ENCODE measurements at regions not wholly inside any gene's neighbourhood (a gene's known extent, or its start where the extent isn't known, plus 50 kb on each side); places are given as distances from the start of the nearest gene placed in this dataset.

DNA sequence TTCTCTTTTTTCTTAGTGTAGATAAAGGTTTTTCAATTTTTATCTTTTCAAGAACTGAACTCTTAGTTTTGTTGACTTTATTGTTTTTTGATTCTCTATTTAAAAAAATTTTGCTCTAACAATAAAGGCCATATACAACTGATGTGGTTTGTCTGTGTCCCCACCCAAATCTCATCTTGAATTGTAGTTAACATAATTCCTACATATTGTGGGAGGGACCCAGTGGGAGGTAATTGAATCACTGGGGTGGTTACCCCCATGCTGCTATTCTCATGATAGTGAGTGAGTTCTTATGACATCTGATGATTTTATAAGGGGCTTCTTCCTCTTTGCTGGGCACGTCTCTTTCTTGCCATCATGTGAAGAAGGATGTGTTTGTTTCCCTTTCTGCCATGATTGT lies 199.8 kb downstream of the DHX35 start (continued):
- TF ChIP-seq, protein P1, sequence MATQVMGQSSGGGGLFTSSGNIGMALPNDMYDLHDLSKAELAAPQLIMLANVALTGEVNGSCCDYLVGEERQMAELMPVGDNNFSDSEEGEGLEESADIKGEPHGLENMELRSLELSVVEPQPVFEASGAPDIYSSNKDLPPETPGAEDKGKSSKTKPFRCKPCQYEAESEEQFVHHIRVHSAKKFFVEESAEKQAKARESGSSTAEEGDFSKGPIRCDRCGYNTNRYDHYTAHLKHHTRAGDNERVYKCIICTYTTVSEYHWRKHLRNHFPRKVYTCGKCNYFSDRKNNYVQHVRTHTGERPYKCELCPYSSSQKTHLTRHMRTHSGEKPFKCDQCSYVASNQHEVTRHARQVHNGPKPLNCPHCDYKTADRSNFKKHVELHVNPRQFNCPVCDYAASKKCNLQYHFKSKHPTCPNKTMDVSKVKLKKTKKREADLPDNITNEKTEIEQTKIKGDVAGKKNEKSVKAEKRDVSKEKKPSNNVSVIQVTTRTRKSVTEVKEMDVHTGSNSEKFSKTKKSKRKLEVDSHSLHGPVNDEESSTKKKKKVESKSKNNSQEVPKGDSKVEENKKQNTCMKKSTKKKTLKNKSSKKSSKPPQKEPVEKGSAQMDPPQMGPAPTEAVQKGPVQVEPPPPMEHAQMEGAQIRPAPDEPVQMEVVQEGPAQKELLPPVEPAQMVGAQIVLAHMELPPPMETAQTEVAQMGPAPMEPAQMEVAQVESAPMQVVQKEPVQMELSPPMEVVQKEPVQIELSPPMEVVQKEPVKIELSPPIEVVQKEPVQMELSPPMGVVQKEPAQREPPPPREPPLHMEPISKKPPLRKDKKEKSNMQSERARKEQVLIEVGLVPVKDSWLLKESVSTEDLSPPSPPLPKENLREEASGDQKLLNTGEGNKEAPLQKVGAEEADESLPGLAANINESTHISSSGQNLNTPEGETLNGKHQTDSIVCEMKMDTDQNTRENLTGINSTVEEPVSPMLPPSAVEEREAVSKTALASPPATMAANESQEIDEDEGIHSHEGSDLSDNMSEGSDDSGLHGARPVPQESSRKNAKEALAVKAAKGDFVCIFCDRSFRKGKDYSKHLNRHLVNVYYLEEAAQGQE (IDR thresholded peaks at IDR 0.05; ENCODE audit: unreplicated experiment): no peak
- TF ChIP-seq ZNF114 (CRISPR knock-in tag; IDR thresholded peaks at IDR 0.05) (no peak), CREB1 (CRISPR knock-in tag; IDR thresholded peaks at IDR 0.05; ENCODE audit: low read depth) (no peak)

DNA sequence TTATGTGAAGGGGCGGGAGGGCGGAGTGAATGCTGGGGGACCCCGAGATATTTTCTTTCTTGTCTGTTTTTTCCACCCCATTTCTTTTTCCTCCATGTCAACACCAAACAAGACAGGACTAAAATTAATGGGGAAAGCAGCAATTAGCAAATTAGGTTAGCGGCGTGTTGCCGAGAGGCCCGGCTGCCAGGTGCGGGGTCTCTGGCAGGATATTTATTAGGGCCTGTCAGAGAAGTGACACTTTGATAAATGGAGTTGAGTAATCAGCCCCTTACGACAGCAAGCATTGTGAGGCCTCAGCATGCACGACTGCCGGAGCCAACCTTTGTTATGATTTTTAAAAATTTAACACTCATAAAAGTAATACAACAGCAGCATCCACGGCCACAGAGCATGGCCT lies 193.8 kb downstream of the DHX35 start:
- peaks cover 6% of the 10 kb centered on the region; the same call in 1 of the 2 replicates for H3K9me2 ChIP-seq (ENCODE audit: insufficient read depth)
- no peaks in the 10 kb centered on the region for H4K20me1 ChIP-seq (replicated peaks; ENCODE audit: insufficient read depth)
- ATAC-seq (no peak), DNase-seq (ENCODE audit: low spot score) (no peak)
- H2AFZ ChIP-seq: no peak overlapping the region
- no peaks in the 10 kb centered on the region for H3K4me1 ChIP-seq (ENCODE audit: insufficient read depth)
- no peaks in the 10 kb centered on the region for H3K36me3 ChIP-seq (ENCODE audit: insufficient read depth)
- no peaks in the 10 kb centered on the region for H3F3A ChIP-seq (replicated peaks; ENCODE audit: low read depth)
- no peak overlapping the region for H3K27ac ChIP-seq (ENCODE audit: low read depth)
- Mint-ChIP-seq H3K9me3 (no peaks in the 10 kb centered on the region), H3K36me3 (ENCODE audit: low read depth) (no peaks in the 10 kb centered on the region), H3K4me3 (no peak overlapping the region), H3K27me3 (ENCODE audit: insufficient read depth, low read depth, poor library complexity) (peaks cover 1% of the 10 kb centered on the region), H3K27ac (no peak overlapping the region), H3K4me1 (no peaks in the 10 kb centered on the region; the same call in 2 of the 3 replicates)
- no peaks in the 10 kb centered on the region for H3K27me3 ChIP-seq (ENCODE audit: insufficient read depth)
- no peak overlapping the region for H3K4me2 ChIP-seq
- no peaks in the 10 kb centered on the region for H3K79me2 ChIP-seq (replicated peaks; ENCODE audit: insufficient read depth)
- H3K4me3 ChIP-seq: no peak overlapping the region
- no peak for TF ChIP-seq JUNB (IDR thresholded peaks at IDR 0.05; ENCODE audit: unreplicated experiment)
- TF ChIP-seq ZNF331 (CRISPR knock-in tag; IDR thresholded peaks at IDR 0.05; ENCODE audit: low read depth): no peak
- no peak for TF ChIP-seq NANOG (IDR thresholded peaks at IDR 0.05; ENCODE audit: borderline replicate concordance)
- no peak for TF ChIP-seq STAT1 (IDR thresholded peaks at IDR 0.05; ENCODE audit: unreplicated experiment)
- TF ChIP-seq, protein P2, sequence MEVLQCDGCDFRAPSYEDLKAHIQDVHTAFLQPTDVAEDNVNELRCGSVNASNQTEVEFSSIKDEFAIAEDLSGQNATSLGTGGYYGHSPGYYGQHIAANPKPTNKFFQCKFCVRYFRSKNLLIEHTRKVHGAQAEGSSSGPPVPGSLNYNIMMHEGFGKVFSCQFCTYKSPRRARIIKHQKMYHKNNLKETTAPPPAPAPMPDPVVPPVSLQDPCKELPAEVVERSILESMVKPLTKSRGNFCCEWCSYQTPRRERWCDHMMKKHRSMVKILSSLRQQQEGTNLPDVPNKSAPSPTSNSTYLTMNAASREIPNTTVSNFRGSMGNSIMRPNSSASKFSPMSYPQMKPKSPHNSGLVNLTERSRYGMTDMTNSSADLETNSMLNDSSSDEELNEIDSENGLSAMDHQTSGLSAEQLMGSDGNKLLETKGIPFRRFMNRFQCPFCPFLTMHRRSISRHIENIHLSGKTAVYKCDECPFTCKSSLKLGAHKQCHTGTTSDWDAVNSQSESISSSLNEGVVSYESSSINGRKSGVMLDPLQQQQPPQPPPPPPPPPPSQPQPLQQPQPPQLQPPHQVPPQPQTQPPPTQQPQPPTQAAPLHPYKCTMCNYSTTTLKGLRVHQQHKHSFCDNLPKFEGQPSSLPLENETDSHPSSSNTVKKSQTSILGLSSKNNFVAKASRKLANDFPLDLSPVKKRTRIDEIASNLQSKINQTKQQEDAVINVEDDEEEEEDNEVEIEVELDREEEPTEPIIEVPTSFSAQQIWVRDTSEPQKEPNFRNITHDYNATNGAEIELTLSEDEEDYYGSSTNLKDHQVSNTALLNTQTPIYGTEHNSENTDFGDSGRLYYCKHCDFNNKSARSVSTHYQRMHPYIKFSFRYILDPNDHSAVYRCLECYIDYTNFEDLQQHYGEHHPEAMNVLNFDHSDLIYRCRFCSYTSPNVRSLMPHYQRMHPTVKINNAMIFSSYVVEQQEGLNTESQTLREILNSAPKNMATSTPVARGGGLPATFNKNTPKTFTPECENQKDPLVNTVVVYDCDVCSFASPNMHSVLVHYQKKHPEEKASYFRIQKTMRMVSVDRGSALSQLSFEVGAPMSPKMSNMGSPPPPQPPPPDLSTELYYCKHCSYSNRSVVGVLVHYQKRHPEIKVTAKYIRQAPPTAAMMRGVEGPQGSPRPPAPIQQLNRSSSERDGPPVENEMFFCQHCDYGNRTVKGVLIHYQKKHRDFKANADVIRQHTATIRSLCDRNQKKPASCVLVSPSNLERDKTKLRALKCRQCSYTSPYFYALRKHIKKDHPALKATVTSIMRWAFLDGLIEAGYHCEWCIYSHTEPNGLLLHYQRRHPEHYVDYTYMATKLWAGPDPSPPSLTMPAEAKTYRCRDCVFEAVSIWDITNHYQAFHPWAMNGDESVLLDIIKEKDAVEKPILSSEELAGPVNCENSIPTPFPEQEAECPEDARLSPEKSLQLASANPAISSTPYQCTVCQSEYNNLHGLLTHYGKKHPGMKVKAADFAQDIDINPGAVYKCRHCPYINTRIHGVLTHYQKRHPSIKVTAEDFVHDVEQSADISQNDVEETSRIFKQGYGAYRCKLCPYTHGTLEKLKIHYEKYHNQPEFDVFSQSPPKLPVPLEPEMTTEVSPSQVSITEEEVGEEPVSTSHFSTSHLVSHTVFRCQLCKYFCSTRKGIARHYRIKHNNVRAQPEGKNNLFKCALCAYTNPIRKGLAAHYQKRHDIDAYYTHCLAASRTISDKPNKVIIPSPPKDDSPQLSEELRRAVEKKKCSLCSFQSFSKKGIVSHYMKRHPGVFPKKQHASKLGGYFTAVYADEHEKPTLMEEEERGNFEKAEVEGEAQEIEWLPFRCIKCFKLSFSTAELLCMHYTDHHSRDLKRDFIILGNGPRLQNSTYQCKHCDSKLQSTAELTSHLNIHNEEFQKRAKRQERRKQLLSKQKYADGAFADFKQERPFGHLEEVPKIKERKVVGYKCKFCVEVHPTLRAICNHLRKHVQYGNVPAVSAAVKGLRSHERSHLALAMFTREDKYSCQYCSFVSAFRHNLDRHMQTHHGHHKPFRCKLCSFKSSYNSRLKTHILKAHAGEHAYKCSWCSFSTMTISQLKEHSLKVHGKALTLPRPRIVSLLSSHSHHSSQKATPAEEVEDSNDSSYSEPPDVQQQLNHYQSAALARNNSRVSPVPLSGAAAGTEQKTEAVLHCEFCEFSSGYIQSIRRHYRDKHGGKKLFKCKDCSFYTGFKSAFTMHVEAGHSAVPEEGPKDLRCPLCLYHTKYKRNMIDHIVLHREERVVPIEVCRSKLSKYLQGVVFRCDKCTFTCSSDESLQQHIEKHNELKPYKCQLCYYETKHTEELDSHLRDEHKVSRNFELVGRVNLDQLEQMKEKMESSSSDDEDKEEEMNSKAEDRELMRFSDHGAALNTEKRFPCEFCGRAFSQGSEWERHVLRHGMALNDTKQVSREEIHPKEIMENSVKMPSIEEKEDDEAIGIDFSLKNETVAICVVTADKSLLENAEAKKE (CRISPR knock-in tag; IDR thresholded peaks at IDR 0.05): no peak
- no peak for TF ChIP-seq ZNF114 (CRISPR knock-in tag; IDR thresholded peaks at IDR 0.05)
- no peak for TF ChIP-seq EZH2 (IDR thresholded peaks at IDR 0.05; ENCODE audit: low read depth, unreplicated experiment)
- TF ChIP-seq, protein P3, sequence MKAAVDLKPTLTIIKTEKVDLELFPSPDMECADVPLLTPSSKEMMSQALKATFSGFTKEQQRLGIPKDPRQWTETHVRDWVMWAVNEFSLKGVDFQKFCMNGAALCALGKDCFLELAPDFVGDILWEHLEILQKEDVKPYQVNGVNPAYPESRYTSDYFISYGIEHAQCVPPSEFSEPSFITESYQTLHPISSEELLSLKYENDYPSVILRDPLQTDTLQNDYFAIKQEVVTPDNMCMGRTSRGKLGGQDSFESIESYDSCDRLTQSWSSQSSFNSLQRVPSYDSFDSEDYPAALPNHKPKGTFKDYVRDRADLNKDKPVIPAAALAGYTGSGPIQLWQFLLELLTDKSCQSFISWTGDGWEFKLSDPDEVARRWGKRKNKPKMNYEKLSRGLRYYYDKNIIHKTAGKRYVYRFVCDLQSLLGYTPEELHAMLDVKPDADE (IDR thresholded peaks at IDR 0.05): no peak
- TF ChIP-seq, protein P4, sequence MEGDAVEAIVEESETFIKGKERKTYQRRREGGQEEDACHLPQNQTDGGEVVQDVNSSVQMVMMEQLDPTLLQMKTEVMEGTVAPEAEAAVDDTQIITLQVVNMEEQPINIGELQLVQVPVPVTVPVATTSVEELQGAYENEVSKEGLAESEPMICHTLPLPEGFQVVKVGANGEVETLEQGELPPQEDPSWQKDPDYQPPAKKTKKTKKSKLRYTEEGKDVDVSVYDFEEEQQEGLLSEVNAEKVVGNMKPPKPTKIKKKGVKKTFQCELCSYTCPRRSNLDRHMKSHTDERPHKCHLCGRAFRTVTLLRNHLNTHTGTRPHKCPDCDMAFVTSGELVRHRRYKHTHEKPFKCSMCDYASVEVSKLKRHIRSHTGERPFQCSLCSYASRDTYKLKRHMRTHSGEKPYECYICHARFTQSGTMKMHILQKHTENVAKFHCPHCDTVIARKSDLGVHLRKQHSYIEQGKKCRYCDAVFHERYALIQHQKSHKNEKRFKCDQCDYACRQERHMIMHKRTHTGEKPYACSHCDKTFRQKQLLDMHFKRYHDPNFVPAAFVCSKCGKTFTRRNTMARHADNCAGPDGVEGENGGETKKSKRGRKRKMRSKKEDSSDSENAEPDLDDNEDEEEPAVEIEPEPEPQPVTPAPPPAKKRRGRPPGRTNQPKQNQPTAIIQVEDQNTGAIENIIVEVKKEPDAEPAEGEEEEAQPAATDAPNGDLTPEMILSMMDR (conservative IDR thresholded peaks at IDR 0.05; ENCODE audit: low read depth in 2 of 2): no peak
- TF ChIP-seq CREB1 (CRISPR knock-in tag; IDR thresholded peaks at IDR 0.05; ENCODE audit: low read depth): no peak
